Epithelial cell of esophagus (primary cell): ENCODE measurements at regions not wholly inside any gene's neighbourhood (a gene's known extent, or its start where the extent isn't known, plus 50 kb on each side); places are given as distances from the start of the nearest gene placed in this dataset.

ENCODE experiments used
- DNase-seq: peaks from one replicate; pipeline ENCODE4 v3.0.0; 2010; ENCODE audit warnings: low read depth
- H3K4me3 ChIP-seq: 2 replicates; pipeline ENCODE4 v1.5.1; 2011; ENCODE audit warnings: mild to moderate bottlenecking, low read length, control low read depth
- TF ChIP-seq, protein P1 (sequence below): IDR thresholded peaks from 2 replicates; pipeline ENCODE4 v1.5.1; 2011; ENCODE audit warnings: low read depth, mild to moderate bottlenecking, low read length, control low read depth, inconsistent platforms; ENCODE audit not compliant: insufficient read depth; ENCODE audit errors: missing control alignments

DNA sequence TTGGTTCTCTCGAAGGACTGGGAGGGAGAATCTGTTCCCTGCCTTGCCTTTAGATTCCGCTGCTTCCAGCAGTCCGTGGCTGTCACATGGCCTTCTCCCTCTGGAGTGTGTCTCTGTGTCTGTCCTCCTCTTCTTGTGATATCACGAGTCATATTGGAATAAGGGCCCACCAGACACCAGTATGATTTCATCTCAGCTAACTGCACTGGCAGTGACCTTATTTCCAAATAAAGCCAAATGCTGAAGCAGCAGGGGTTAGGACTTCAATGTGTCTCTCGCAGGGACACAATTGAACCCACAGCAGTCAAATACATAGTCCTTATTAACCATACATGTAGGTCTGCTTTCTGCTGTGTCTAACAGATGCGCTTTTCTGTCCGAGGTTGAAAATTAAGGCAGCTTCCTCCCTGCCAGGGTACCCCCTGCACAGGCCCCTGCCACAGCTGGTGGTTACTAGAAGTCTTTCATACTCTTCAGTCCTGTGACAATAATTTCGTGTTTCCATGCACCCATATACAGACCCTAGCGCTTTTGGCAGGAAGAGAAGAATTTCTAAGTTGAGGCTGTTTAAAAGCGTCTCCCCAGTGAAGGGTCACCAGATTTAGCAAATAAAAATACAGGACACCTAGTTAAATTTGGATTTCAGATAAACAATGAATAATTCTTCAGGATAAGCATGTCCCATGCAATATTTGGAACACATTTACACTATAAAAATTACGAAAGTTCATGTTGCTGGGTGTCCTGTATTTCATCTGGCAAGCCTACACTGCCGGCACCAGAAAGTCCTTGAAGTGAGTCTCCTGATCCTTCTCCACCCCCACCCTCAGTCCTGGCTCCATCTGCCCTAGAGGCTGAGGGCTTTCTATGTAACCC is 182.1 kb downstream of the ETS2 start:
- TF ChIP-seq, protein P1, sequence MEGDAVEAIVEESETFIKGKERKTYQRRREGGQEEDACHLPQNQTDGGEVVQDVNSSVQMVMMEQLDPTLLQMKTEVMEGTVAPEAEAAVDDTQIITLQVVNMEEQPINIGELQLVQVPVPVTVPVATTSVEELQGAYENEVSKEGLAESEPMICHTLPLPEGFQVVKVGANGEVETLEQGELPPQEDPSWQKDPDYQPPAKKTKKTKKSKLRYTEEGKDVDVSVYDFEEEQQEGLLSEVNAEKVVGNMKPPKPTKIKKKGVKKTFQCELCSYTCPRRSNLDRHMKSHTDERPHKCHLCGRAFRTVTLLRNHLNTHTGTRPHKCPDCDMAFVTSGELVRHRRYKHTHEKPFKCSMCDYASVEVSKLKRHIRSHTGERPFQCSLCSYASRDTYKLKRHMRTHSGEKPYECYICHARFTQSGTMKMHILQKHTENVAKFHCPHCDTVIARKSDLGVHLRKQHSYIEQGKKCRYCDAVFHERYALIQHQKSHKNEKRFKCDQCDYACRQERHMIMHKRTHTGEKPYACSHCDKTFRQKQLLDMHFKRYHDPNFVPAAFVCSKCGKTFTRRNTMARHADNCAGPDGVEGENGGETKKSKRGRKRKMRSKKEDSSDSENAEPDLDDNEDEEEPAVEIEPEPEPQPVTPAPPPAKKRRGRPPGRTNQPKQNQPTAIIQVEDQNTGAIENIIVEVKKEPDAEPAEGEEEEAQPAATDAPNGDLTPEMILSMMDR = no peak
- H3K4me3 ChIP-seq = no peak overlapping the region
- DNase-seq = no peak

GRCh38 chr21:38986806-38987632 is 181.3 kb downstream of the ETS2 start:
- no peak overlapping the region for H3K4me3 ChIP-seq
- TF ChIP-seq, protein P1 = no peak
- DNase-seq = no peak

GRCh38 chr21:38986406-38986805 is 180.7 kb downstream of the ETS2 start:
- DNase-seq = no peak
- no peak overlapping the region for H3K4me3 ChIP-seq
- TF ChIP-seq, protein P1 = no peak

DNA sequence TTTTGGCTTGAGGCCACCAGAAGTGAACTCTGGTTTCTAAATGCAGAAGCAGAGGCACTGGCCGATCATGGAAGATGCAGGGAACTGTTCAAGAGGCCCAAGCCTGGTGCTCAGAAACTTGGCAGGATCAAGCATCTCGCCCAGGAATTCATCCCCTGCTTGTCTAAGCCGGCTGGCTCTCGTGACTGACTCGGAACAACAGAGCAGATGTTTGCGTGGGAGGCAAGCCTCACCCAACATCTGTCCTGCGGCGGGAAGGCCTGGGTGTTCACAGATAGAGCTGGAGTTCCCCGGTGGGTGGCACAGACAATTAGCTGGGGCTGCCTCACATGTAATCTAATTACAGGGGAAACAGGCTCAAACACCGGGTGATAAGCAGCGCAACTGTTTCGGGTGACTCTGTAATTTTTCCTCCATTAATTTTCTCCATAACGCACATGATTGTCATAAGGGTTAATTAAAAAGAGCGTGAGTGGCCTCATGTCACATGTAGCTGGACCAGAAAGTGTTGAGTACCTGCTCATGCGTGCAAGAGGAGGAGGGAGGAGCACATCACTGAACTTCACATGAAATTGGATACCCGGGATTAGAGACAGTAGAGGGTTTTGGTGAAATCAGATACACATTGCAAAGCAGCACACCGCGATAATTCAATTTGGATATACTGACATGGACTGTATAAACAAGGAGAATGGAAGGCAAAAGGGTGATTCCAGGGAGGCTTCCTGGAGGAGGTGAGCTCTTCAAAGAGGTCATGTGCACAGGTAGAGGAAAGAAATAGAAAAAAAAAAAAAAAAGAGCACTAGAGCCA is 180.0 kb downstream of the ETS2 start:
- H3K4me3 ChIP-seq = no peak overlapping the region
- TF ChIP-seq, protein P1 = no peak
- DNase-seq = peak; percentile 91

DNA sequence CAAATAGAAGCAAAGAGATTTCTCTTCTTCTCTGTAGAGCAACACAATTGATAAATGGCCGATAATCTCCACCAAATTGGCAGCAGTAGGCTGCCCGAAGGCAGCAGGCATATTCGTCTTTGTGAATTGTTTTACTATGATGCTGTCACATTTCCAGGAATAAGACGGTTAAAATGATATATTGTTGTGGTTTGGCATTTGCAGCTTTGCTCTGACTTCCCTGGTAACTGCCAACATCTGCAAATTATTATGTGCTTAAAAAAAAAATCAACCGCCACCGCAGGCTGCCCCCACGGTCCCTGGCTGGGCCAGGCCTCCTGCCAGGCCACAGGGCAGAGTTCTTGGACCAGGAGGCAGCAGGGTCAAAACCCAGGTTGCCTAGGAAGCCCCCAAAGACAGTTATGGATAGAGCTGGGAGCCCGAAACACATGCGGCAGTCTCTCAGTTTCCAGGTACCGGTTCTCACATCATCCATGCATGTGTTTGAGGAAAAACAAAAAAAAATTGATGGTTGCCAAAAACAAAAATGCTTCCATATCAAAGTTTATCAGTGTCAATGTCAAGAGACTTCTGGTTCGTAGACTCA is 179.3 kb downstream of the ETS2 start:
- H3K4me3 ChIP-seq = no peak overlapping the region
- DNase-seq = no peak
- TF ChIP-seq, protein P1 = no peak

GRCh38 chr21:38984568-38984967 is 178.8 kb downstream of the ETS2 start:
- H3K4me3 ChIP-seq = no peak overlapping the region
- no peak for DNase-seq
- TF ChIP-seq, protein P1 = no peak
